ENCODE measurements at regions not wholly inside any gene's neighbourhood (a gene's known extent, or its start where the extent isn't known, plus 50 kb on each side); places are given as distances from the start of the nearest gene placed in this dataset.

DNA sequence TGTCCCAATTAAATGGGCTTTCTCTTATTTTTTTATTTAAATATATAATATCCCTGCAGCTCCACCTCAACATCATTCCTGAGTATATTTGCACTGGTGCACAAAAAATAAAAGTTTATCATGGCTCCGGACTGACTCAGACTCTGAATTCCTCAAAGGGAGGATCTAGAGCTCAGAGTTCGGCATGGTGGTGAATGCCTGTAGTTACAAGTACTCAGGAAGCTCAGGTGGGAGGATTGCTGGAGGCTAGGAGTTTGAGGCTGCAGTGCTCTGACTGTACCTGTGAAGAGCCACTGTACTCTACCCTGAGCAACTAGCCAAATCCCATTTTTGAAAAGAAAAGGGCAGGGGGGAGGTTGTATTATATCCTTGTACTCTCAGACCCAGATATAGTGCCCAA is 52.8 kb upstream of the NRXN1 start:
- no peaks in the 10 kb centered on the region for H3K4me1 ChIP-seq
- no peaks in the 10 kb centered on the region for H3K27me3 ChIP-seq
- ATAC-seq (no peak), DNase-seq (no peak)
- no peaks in the 10 kb centered on the region for H3K36me3 ChIP-seq
- TF ChIP-seq, protein P1, sequence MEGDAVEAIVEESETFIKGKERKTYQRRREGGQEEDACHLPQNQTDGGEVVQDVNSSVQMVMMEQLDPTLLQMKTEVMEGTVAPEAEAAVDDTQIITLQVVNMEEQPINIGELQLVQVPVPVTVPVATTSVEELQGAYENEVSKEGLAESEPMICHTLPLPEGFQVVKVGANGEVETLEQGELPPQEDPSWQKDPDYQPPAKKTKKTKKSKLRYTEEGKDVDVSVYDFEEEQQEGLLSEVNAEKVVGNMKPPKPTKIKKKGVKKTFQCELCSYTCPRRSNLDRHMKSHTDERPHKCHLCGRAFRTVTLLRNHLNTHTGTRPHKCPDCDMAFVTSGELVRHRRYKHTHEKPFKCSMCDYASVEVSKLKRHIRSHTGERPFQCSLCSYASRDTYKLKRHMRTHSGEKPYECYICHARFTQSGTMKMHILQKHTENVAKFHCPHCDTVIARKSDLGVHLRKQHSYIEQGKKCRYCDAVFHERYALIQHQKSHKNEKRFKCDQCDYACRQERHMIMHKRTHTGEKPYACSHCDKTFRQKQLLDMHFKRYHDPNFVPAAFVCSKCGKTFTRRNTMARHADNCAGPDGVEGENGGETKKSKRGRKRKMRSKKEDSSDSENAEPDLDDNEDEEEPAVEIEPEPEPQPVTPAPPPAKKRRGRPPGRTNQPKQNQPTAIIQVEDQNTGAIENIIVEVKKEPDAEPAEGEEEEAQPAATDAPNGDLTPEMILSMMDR (IDR thresholded peaks at IDR 0.05), result no peak
- WGBS, 2 donors, result 85 to 90% methylated on average over 2 of the region's 2 CpGs
- H3K4me3 ChIP-seq, result no peak overlapping the region
- H3K9me3 ChIP-seq, result no peaks in the 10 kb centered on the region
- intact Hi-C loops (cut with DNase I), result no loop called here
- H3K27ac ChIP-seq, result no peak overlapping the region

Small RNAs in the stretch of these regions (microRNA-seq; reads per million reads assigned to microRNA genes)
- gene MIR4431, result 2.4 to 4.1 reads per million in 2 donors
